BLaER1 treated with 17β-estradiol and CSF1 and Interleukin-3, amounts not matched to agents 10 nM and 100 nM (cell line): ENCODE measurements at regions not wholly inside any gene's neighbourhood (a gene's known extent, or its start where the extent isn't known, plus 50 kb on each side); places are given as distances from the start of the nearest gene placed in this dataset.

Experiments
- H3K27ac ChIP-seq, 11 experiments: shearing (Covaris generic); formaldehyde crosslinking; 2 replicates each; pipeline ENCODE4 v1.8.1; 2022
- H3K27me3 ChIP-seq, 11 experiments: shearing (Covaris generic); formaldehyde crosslinking; 2 replicates each; pipeline ENCODE4 v1.8.1; 2022
- H3K36me3 ChIP-seq, 11 experiments: shearing (Covaris generic); formaldehyde crosslinking; 2 replicates each; pipeline ENCODE4 v1.8.1; 2022
- H3K4me1 ChIP-seq, 10 experiments: shearing (Covaris generic); formaldehyde crosslinking; 2 replicates each; pipeline ENCODE4 v1.8.1; 2022
- H3K4me2 ChIP-seq, 11 experiments: shearing (Covaris generic); formaldehyde crosslinking; 2 replicates each; pipeline ENCODE4 v1.8.1; 2022
- H3K4me3 ChIP-seq, 10 experiments: shearing (Covaris generic); formaldehyde crosslinking; 2 replicates each; pipeline ENCODE4 v1.8.1; 2022
- H3K9ac ChIP-seq, 11 experiments: shearing (Covaris generic); formaldehyde crosslinking; 2 replicates each; pipeline ENCODE4 v1.8.1; 2022
- H3K9me3 ChIP-seq, 11 experiments: shearing (Covaris generic); formaldehyde crosslinking; replicated peaks in 1 of 11; 2 replicates each; pipeline ENCODE4 v1.8.1; 2022
- H4K20me1 ChIP-seq, 11 experiments: shearing (Covaris generic); formaldehyde crosslinking; 2 replicates each; pipeline ENCODE4 v1.8.1; 2022
- Cebpa-rat ChIP-seq, 11 experiments: shearing (Covaris generic); IDR thresholded peaks; 2 replicates each; pipeline ENCODE4 v1.8.1; 2022

DNA sequence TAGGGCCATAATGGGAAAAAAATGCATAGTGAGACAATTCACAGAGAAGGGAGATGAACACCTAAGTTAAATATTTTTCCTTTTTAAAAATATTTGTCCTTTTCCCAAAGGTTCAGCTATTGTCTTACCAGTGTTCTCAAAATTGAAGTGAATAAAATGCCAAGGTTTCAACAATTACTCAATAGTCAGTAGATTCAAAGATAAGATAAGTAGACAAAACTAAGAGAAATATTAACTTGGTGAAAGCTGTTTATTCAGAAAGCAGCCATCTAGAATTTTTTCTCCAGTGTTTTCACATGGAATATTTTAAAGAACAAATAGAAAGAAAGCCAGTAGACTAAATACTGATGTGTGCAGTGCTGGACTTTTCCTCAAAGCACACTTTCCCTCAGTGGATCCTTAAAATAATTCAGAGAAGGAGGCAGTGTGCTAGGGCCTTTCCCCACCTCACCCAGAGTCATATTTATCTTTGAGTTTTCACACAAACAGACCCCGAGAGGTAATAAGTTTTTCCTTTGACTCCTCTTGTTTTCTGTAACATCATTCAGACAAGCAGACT is 144.5 kb upstream of the PLEKHG7 start:
- H4K20me1 ChIP-seq, result no peaks in the 10 kb centered on the region
- peaks cover 0 to 13% (median 3%) of the 10 kb centered on the region in 11 experiments; a peak in 7 of 22 replicates for H3K9me3 ChIP-seq
- H3K4me1 ChIP-seq, result peaks cover 15 to 42% (median 27%) of the 10 kb centered on the region in 10 experiments; a peak in 19 of 20 replicates
- no peaks in the 10 kb centered on the region for H3K36me3 ChIP-seq
- no peak for TF ChIP-seq Cebpa-rat (IDR thresholded peaks at IDR 0.05)
- H3K27me3 ChIP-seq, result no peaks in the 10 kb centered on the region
- H3K4me2 ChIP-seq, result no peak overlapping the region
- H3K4me3 ChIP-seq, result no peak overlapping the region
- no peak overlapping the region for H3K27ac ChIP-seq
- no peak overlapping the region for H3K9ac ChIP-seq

DNA sequence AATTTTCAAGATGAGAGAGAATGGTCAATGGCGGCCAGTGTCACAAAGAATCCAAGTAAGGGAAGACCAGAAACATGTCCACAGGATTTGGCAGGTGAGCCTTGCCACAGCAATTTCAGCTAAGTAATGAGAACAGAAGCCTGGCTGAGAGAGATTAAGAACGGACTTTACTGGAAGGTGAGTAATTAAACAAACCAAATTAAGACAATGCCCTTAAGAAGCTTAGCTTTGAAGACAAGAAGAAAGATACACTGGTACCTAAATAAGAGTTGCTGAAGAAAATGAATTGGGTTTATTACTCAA is 145.4 kb upstream of the PLEKHG7 start:
- no peaks in the 10 kb centered on the region for H3K36me3 ChIP-seq
- H3K4me3 ChIP-seq, result no peak overlapping the region
- no peak overlapping the region for H3K9ac ChIP-seq
- H3K27ac ChIP-seq, result no peak overlapping the region
- no peaks in the 10 kb centered on the region for H3K27me3 ChIP-seq
- H3K9me3 ChIP-seq, result peaks cover 0 to 18% (median 3%) of the 10 kb centered on the region in 11 experiments; a peak in 7 of 22 replicates
- no peaks in the 10 kb centered on the region for H4K20me1 ChIP-seq
- TF ChIP-seq Cebpa-rat (IDR thresholded peaks at IDR 0.05), result no peak
- H3K4me2 ChIP-seq, result peak overlapping the region in 2 of 11 experiments; percentile 70 to 88; a peak in 3 of 22 replicates
- H3K4me1 ChIP-seq, result peaks cover 15 to 51% (median 27%) of the 10 kb centered on the region in 10 experiments; a peak in 19 of 20 replicates

DNA sequence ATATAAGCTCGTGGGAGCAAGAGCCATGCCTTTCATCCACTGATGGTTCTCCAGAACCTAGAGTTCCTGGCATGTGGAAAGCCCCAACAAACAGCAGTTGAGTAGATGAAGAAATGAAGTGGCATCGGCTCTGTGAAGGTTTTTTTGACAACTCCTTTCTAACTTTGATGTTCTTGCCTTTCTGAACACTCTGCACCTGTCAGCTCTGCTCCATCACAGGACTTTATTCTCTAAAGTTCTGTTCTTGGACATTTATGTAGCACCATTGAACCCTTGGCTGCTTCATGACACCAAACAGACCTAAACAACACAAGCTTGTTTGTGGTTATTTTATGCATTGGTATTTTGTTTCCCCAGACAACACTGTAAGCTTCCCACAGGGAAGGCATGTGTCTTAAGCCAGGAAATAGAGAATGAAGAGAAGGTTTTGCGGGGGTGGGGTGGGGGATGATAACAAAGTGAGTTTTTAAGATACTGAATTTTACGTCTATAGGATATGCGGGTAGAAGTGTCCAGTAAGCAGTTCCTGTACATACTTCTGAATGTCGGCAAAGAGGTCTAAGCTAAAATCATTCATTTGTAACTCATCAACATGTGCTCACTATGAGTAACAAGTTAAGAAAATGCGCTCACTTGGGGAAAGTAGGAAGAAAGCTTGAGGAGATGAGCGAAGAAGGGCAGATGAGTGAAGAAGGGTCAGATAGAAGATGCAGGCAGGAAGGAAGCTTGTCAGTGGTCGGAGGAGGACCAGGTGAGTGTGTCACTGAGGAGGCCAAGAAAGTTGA is 146.0 kb upstream of the PLEKHG7 start:
- Histone ChIP-seq H4K20me1 (no peaks in the 10 kb centered on the region), H3K9ac (no peak overlapping the region), H3K9me3 (peaks cover 0 to 18% (median 3%) of the 10 kb centered on the region in 11 experiments; a peak in 7 of 22 replicates), H3K36me3 (no peaks in the 10 kb centered on the region), H3K27ac (no peak overlapping the region), H3K4me2 (peak overlapping the region in 9 of 11 experiments; percentile 1 to 88 (median 14); a peak in 6 of 22 replicates), H3K4me3 (no peak overlapping the region), H3K4me1 (peaks cover 18 to 57% (median 28%) of the 10 kb centered on the region in 10 experiments; a peak in 19 of 20 replicates), H3K27me3 (no peaks in the 10 kb centered on the region)
- no peak for TF ChIP-seq Cebpa-rat (IDR thresholded peaks at IDR 0.05)

DNA sequence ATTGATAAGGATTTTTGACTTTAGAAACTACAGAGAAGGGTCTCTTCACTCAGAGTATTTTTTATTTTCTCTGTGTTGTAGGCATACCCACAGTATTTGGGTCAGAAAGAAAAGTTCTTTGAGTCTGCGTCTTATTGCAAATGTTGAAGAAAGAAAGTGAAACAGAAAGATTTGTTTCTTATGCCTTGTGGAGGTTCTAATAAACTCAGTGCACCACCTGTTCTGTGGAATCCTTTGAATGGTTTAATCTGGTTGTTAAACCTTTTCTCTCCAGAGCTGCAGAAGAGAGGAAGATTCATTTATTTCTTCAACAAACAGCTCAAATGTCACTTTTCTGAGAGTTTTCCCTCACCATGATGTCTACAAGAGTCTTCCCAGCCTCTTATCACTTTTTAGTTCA is 146.6 kb upstream of the PLEKHG7 start:
- H3K4me3 ChIP-seq, result no peak overlapping the region
- H4K20me1 ChIP-seq, result no peaks in the 10 kb centered on the region
- peaks cover 0 to 18% (median 3%) of the 10 kb centered on the region in 11 experiments; a peak in 7 of 22 replicates for H3K9me3 ChIP-seq
- H3K27ac ChIP-seq, result no peak overlapping the region
- H3K27me3 ChIP-seq, result no peaks in the 10 kb centered on the region
- TF ChIP-seq Cebpa-rat (IDR thresholded peaks at IDR 0.05), result no peak
- peaks cover 22 to 63% (median 29%) of the 10 kb centered on the region in 10 experiments; a peak in 19 of 20 replicates for H3K4me1 ChIP-seq
- H3K9ac ChIP-seq, result no peak overlapping the region
- no peaks in the 10 kb centered on the region for H3K36me3 ChIP-seq
- H3K4me2 ChIP-seq, result peak overlapping the region in 9 of 11 experiments; percentile 12 to 88 (median 32); a peak in 13 of 22 replicates

DNA sequence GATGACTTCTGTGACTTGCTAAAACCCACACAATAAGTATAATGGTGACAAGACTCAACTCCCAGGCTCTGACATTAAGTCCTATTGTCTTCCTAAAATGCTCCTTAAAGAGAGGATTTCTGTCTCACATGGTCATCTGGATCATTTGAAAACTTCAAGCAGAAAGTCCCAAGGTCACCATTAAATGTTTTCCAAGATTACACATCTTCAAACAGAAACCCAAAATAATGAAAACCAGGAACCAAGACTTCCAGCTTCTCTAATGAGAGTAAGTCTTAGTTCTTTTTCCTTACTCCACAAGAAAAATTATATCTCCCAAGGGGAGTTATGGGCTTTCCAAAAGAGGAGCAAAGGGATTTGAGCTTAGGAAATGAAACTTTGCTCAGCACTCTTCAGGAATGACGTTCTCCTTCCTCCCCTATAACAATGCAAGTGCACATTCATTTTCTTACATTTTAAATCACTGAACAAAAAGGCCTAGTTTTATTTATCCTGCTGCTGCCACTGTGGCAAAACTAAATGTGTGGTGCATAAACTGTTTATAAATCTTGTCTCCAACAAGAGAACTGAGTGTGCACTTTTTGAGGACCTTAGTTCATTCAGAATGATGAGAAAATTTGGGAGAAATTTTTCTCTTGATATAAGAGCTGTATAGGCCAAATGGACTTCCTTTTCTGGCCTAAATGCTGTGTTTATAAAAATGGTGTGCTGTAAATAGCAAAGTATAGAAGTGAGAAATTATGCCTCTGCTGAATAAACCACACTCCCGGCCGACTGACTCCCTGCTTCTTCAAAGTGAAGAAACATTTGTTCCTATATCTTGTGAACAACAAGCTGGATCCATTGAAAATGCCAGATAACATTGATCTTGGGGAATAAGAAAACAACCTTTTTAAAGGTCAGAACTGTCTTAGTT is 148.4 kb upstream of the PLEKHG7 start:
- Histone ChIP-seq H3K4me1 (peaks cover 22 to 79% (median 29%) of the 10 kb centered on the region in 10 experiments; a peak in 19 of 20 replicates), H3K27ac (peak overlapping the region in 5 of 11 experiments; percentile 10 to 64 (median 51); a peak in 8 of 22 replicates), H3K4me3 (no peak overlapping the region)

GRCh38 chr12:92553389-92553788 is 149.4 kb upstream of the PLEKHG7 start:
- no peaks in the 10 kb centered on the region for H3K36me3 ChIP-seq
- no peaks in the 10 kb centered on the region for H4K20me1 ChIP-seq
- peak overlapping the region in 3 of 11 experiments; percentile 38 to 88 (median 70); a peak in 6 of 22 replicates for H3K4me2 ChIP-seq
- peaks cover 0 to 15% (median 0%) of the 10 kb centered on the region in 11 experiments; a peak in 5 of 22 replicates for H3K9me3 ChIP-seq
- peaks cover 22 to 83% (median 29%) of the 10 kb centered on the region in 10 experiments; a peak in 19 of 20 replicates for H3K4me1 ChIP-seq
- H3K9ac ChIP-seq, result no peak overlapping the region
- H3K27me3 ChIP-seq, result no peaks in the 10 kb centered on the region
- peak overlapping the region in 8 of 11 experiments; percentile 1 to 60 (median 32); a peak in 8 of 22 replicates for H3K27ac ChIP-seq
- no peak for TF ChIP-seq Cebpa-rat (IDR thresholded peaks at IDR 0.05)
- H3K4me3 ChIP-seq, result no peak overlapping the region

More for the DNA sequence above, 148.4 kb upstream of the PLEKHG7 start:
- Histone ChIP-seq H3K4me2 (peak overlapping the region; percentile 12 to 88 (median 35); a peak in 17 of 22 replicates), H4K20me1 (no peaks in the 10 kb centered on the region), H3K9me3 (peaks cover 0 to 15% (median 0%) of the 10 kb centered on the region in 11 experiments; a peak in 4 of 22 replicates), H3K27me3 (no peaks in the 10 kb centered on the region), H3K36me3 (no peaks in the 10 kb centered on the region), H3K9ac (0 out of 22 replicates have a peak overlapping the region, but pooled peaks of 2 of the 11 experiments have one; percentile 6 to 9)
- no peak for TF ChIP-seq Cebpa-rat (IDR thresholded peaks at IDR 0.05)

DNA sequence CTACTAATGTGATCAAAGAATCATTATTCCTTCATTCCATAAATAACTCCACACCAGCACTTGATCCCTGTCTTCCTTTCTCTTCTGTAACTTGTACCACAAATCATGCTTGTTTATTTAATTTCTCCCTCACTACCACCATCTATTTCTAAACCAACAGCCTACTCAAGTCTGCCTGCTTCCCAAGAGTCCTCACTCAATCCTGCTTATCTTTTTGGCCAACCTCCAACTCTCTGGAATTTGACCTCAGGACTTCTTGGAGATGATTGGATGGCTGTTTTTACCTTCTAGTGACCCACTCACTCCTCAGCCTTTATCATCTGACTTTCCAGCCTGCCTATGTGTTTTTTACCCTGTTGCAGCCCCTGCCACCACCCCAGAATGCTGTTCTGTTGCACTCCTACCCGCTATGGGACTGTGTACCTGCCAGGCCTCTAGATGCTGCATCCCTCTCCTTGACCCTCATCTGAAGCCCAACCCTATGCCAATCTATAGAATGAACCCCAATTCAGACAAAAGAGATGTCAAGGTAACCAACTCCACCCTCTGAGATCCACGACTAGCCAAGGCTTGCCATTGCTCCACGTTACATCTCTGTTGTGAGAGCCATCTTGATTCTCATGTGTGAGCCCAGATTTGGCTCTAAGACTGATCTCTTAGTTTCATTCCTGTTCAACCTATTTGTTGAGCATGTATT is 150.2 kb upstream of the PLEKHG7 start:
- Histone ChIP-seq H3K27ac (peak overlapping the region in 2 of 11 experiments; percentile 39 to 60; a peak in 3 of 22 replicates), H3K27me3 (no peaks in the 10 kb centered on the region), H3K9ac (no peak overlapping the region), H3K36me3 (no peaks in the 10 kb centered on the region), H3K4me1 (peaks cover 22 to 83% (median 29%) of the 10 kb centered on the region in 10 experiments; a peak in 19 of 20 replicates), H4K20me1 (no peaks in the 10 kb centered on the region), H3K9me3 (peaks cover 0 to 15% (median 0%) of the 10 kb centered on the region in 11 experiments; a peak in 5 of 22 replicates), H3K4me3 (no peak overlapping the region), H3K4me2 (peak overlapping the region in 4 of 11 experiments; percentile 8 to 88 (median 68); a peak in 6 of 22 replicates)
- no peak for TF ChIP-seq Cebpa-rat (IDR thresholded peaks at IDR 0.05)
